ENCODE measurements at regions not wholly inside any gene's neighbourhood (a gene's known extent, or its start where the extent isn't known, plus 50 kb on each side); places are given as distances from the start of the nearest gene placed in this dataset.

GRCh38 chr13:111895896-111896821, 170.8 kb upstream of the SOX1 start:
- DNase-seq, result no peak

DNA sequence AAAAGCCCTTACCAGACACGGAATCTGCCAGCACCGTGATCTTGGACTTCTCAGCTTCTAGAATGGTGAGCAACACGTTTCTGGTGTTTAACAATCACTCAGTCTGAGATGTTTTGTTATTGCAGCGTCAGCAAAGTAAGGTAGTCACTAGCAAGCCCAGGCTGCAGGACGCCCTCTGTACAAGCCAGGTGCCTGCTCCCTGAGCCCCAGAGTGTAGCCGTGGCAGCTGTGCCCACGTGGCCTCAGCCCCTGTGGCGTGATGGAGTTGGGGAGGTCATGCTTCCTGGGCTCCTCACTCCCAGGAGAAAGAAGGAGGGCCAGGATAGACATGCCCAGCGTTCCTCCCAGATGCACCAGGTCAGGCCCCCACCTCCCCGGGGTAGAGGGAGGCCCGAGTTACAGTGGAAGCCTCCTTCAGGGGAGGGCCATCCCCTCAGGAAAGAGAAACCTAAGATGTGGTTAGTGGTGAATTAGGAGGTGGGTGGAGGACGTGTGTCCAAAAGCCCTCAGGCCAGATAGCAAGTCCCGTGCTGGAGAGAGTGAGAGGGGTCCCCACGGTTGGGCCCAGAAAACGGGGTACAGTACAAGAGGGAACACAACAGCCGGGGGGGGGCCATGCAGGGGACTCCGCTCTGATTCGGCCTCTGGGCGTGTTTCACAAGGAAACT, 169.6 kb upstream of the SOX1 start:
- DNase-seq, result no peak

DNA sequence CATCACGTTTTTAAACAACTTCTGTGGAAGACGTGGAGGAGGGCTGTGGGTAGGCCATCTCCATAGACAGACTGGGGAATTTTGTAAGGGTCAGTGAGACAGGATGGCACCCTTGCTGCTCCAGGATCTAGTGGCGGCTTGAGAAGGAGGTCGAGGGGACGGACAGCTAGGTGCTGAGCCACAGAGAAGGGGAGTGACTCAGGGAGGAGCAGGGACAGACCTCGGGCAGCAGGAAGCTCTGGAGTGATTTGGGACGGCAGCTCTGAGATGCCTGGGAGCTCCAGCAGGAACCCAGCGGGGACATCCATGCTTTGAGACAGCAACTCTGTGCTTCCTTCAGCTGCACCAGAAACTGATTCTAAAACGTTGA, 169.1 kb upstream of the SOX1 start:
- DNase-seq, result no peak

DNA sequence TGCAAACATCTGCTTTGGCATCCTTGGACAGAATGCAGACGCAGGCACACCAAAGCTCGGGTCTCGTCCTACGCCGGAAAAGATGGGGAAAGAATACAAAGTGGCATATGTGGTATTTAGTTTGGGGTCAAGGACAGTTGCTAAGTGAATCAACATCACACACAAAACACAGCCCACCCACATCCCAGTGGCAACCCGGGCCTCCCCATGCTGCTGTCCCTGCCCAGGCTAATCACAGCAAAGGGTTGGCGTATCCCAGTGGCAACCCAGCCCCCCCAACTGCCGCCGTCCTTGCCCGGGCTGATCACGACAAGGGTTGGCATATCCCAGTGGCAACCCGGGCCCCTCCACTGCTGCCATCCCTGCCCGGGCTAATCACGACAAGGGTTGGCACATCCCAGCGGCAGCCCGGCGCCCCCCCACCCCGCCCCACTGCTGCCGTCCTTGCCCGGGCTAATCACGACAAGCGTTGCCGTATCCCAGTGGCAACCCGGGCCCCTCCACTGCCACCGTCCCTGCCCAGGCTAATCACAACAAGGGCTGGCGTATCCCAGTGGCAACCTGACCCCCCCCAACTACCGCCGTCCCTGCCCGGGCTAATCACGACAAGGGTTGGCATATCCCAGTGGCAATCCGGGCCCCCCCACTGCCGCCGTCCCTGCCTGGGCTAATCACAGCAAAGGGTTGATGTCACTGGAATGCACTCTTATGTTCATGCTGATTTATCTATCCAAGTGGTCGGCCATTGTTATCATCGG, 167.8 kb upstream of the SOX1 start:
- no peak for DNase-seq

GRCh38 chr13:111899714-111900389, 167.1 kb upstream of the SOX1 start:
- no peak for DNase-seq

DNA sequence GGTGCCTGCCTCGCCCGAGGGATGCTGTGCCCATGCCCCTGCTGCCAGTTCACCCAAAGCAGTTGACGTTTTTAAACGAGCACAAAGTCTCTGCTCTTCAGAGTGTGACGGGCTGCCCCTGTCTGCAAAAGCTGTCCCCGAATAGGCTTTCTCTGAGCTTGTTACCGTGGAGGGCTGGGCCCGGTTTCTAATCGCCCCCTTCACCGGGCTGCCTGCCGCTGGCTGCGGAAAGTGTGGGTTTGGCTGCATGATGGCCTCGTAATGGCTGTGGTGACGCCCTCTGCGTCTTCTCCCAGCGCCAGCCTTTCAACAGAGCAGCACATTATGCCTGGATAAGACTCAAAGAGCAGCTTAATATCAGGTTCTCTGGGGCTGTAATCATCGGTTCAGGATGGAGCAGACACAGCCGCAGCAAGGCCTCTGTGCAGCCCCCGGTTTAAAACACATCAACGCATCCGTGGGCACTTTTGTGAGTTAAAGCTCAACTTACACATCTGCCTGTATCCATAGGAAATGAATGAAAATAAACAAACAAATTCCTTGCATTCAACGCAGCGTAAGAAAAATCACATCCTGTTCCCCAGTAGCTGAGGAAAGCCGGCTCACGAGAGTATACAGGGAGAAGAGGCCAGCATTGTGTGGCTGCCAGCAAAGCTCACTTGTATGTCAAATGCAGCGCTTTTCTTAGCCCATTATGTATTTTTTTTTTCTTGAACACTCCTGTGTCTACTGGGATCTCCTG, 166.4 kb upstream of the SOX1 start:
- no peak for DNase-seq

- DNase-seq, result no peak
Observed at GRCh38 chr13:111901267-111901915, 165.6 kb upstream of the SOX1 start.

DNA sequence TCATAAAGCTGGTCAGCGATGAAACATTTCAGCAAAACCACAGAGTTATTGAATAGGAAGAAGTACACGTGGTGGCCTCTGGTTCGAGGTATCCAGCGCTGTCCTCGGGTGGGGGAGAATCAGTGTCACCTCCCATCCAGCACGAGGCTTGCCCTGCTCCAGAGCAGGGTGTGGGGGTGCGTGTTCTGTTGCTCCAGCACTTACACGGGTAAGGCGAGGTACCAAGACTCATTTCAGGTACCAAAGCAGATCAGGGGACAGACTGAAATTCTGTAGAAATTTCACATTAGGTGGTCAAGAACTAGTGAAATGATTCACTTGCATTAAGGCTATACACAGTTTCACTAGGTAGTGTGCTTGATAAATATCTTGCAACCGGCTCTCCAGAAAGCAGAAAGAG, 164.2 kb upstream of the SOX1 start:
- DNase-seq, result no peak

DNA sequence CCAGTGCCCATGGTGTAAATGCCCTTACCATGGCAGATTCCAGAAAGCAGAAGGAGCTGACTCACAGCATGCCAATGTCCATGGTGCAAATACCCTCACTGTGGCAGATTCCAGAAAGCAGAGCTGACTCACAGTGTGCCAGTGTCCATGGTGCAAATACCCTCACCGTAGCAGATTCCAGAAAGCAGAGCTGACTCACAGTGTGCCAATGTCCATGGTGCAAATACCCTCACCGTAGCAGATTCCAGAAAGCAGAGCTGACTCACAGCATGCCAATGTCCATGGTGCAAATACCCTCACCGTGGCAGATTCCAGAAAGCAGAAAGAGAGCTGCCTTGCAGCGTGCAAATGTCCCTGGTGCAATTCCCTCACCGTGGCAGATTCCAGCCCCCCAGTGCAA, 163.8 kb upstream of the SOX1 start:
- DNase-seq, result no peak

GRCh38 chr13:111904166-111904565, 162.8 kb upstream of the SOX1 start:
- DNase-seq, result no peak

DNA sequence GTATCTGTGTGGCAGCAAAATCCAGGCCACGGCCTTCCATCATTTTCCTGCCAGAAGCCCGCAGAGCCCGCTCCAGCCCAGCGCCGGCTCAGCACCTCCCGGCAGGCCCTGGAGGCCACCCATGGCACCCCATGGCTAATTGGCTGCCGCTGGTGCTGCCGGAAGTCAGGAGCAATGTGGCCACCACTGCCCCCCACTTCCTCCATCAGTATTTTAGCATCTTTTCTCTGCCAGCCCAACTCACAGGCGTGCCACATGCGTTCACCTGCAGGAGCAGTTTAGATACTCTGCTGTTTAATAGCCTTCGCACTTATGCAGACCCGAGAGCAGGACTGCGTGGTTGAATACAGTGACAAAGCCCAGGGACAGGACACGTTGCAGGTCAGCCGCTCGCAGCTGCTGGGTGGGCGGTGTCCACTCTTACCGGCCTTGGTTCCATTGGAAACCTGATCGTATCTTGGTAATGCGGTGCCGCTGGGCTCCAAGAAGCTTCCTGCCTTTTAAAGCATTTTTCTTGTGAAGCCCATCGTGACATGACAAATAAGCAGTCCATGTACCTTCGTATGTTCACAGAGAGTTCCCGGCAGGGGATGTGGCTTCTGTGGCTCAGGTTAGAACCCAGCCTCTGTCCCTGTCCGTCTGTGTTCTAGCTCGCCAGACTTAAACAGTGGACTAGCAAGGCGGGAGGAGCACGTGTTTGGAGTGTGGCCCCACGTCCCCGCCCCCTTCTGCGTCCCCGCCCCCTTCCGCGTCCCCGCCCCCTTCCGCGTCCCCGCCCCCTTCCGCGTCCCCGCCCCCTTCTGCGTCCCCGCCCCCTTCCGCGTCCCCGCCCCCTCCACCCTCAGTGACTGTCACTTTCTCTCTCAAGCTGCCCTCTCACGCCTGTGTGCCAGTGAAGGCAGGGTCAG, 162.0 kb upstream of the SOX1 start:
- DNase-seq, result no peak

DNA sequence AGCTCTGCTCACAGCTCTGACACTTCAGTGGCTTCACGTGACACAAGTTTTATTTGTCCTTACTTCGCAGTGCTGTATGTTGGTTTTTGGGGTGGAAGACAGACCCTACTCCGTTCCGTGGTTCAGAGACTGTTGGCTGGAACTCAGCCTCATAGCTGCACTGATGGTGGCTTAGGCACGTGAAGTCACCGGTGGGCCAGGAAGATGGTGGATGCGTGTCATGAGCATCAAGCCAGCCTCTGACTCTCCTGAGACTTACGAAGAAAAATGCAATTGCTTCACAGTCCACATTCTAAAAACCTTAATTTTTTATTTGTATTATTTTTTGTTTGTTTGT, 161.4 kb upstream of the SOX1 start:
- no peak for DNase-seq

DNA sequence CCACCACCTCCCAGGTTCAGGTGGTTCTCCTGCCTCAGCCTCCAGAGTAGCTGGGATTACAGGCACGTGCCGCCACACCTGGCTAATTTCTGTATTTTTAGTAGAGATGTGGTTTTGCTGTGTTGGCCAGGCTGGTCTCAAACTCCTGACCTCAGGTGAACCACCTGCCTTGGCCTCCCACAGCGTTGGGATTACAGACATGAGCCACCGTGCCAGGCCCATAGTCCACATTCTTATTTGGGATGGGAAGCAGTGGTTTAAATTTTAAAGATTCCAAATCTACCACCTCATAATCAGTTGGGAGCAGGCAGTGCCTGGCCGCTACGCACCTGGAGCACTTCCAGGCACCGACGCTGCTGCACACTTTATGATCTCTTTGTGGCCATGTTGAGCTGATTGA, 160.6 kb upstream of the SOX1 start:
- no peak for DNase-seq

GRCh38 chr13:111906816-111907215, 160.1 kb upstream of the SOX1 start:
- DNase-seq, result no peak

- DNase-seq, result no peak
Observed at GRCh38 chr13:111907341-111907880, 159.5 kb upstream of the SOX1 start.

DNA sequence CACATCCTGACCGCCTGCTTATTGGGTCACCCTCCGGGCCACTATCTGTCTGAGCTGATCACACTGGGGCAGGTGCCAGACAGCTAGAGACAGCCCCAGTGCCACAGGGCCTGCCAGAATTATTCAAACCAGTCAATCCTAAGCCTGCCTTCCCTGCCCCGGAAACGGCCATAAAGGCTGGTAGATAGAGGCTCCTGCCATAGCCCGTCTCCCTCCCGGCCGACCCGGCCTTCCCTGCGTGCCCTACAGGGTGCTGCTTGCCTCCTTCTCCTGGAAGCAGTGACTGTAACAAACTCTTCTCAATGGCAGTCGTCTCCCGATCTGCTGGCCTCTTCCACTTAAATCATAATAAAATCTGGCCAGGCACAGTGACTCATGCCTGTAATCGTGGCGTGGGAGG, 158.6 kb upstream of the SOX1 start:
- no peak for DNase-seq

DNA sequence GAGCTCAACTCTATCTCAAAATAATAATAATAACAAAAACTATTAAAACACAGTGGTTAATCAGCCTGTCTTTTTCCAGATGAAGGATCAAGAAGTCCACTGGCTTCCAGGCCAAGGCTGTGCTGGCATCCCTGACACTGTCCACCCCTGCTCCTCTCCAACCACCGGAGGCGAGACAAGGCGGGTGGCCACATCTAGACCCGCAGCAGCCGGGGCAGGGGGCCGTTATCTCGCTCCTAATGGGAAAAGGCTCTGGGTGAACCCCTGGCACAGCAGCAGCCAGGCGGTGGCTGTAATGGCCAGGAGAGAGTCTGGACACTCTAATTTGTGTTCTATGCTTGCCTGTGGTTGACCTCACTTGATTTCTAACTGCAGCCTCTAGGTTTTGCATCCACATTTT, 158.0 kb upstream of the SOX1 start:
- DNase-seq, result no peak

- DNase-seq, result no peak
Observed at GRCh38 chr13:111909501-111909900, 157.4 kb upstream of the SOX1 start.

- no peak for DNase-seq
Observed at GRCh38 chr13:111909971-111910671, 156.8 kb upstream of the SOX1 start.
